Activated naive CD8-positive, alpha-beta T cell treated with anti-CD3 and anti-CD28 coated beads, Interleukin-2, amount 50 U/mL, for 16 hours (primary cell): ENCODE measurements at regions not wholly inside any gene's neighbourhood (a gene's known extent, or its start where the extent isn't known, plus 50 kb on each side); places are given as distances from the start of the nearest gene placed in this dataset.

ENCODE experiments used
- DNase-seq: peaks from one replicate; pipeline ENCODE4 v3.0.0-alpha.2; 2020; ENCODE audit warnings: low read depth, low spot score

GRCh38 chr2:118198268-118198667 is 110.0 kb downstream of the INSIG2 start:
- DNase-seq, result no peak

- no peak for DNase-seq
These were observed 108.9 kb downstream of the INSIG2 start for GRCh38 chr2:118197011-118197675.

GRCh38 chr2:118190474-118190873 is 102.2 kb downstream of the INSIG2 start:
- no peak for DNase-seq

- DNase-seq, result no peak
These were observed 98.6 kb downstream of the INSIG2 start for GRCh38 chr2:118186858-118187254.

GRCh38 chr2:118186110-118186857 is 98.0 kb downstream of the INSIG2 start:
- peak; percentile 74 for DNase-seq

- DNase-seq, result peak; percentile 14
These were observed 97.2 kb downstream of the INSIG2 start for GRCh38 chr2:118185210-118186109.

- DNase-seq, result no peak
These were observed 95.1 kb downstream of the INSIG2 start for GRCh38 chr2:118183381-118183780.

- no peak for DNase-seq
These were observed 91.2 kb downstream of the INSIG2 start for GRCh38 chr2:118179445-118179844.

GRCh38 chr2:118177884-118178283 is 89.6 kb downstream of the INSIG2 start:
- no peak for DNase-seq

- DNase-seq, result no peak
These were observed 89.0 kb downstream of the INSIG2 start for GRCh38 chr2:118177318-118177717.

GRCh38 chr2:118176601-118177000 is 88.3 kb downstream of the INSIG2 start:
- no peak for DNase-seq

- no peak for DNase-seq
These were observed 83.3 kb downstream of the INSIG2 start for GRCh38 chr2:118171546-118171945.

GRCh38 chr2:118169359-118170005 is 81.2 kb downstream of the INSIG2 start:
- DNase-seq, result no peak

GRCh38 chr2:118168615-118169014 is 80.3 kb downstream of the INSIG2 start:
- no peak for DNase-seq

GRCh38 chr2:118167026-118167425 is 78.8 kb downstream of the INSIG2 start:
- no peak for DNase-seq

GRCh38 chr2:118166242-118166641 is 78.0 kb downstream of the INSIG2 start:
- no peak for DNase-seq

- DNase-seq, result no peak
These were observed 77.3 kb downstream of the INSIG2 start for GRCh38 chr2:118165595-118165994.
